ENCODE measurements at regions not wholly inside any gene's neighbourhood (a gene's known extent, or its start where the extent isn't known, plus 50 kb on each side); places are given as distances from the start of the nearest gene placed in this dataset.

GRCh38 chr18:37657493-37657892 lies 91.9 kb upstream of the CELF4 start:
- DNase-seq = no peak

GRCh38 chr18:37654731-37655369 lies 89.3 kb upstream of the CELF4 start:
- DNase-seq = no peak

GRCh38 chr18:37654034-37654433 lies 88.4 kb upstream of the CELF4 start:
- no peak for DNase-seq

- DNase-seq = no peak
These were observed 88.0 kb upstream of the CELF4 start for GRCh38 chr18:37653618-37654017.

- DNase-seq = no peak
These were observed 84.3 kb upstream of the CELF4 start for GRCh38 chr18:37649930-37650329.

GRCh38 chr18:37649416-37649815 lies 83.8 kb upstream of the CELF4 start:
- no peak for DNase-seq

GRCh38 chr18:37641573-37641972 lies 76.0 kb upstream of the CELF4 start:
- DNase-seq = no peak

GRCh38 chr18:37640504-37640903 lies 74.9 kb upstream of the CELF4 start:
- DNase-seq = no peak

GRCh38 chr18:37639846-37640245 lies 74.2 kb upstream of the CELF4 start:
- DNase-seq = no peak

- no peak for DNase-seq
These were observed 71.9 kb upstream of the CELF4 start for GRCh38 chr18:37637478-37637850.

- no peak for DNase-seq
These were observed 71.4 kb upstream of the CELF4 start for GRCh38 chr18:37636831-37637477.

- DNase-seq = no peak
These were observed 68.9 kb upstream of the CELF4 start for GRCh38 chr18:37634516-37634915.

GRCh38 chr18:37631422-37631821 lies 65.8 kb upstream of the CELF4 start:
- DNase-seq = no peak

- DNase-seq = no peak
These were observed 64.7 kb upstream of the CELF4 start for GRCh38 chr18:37630334-37630733.

GRCh38 chr18:37628470-37629220 lies 63.0 kb upstream of the CELF4 start:
- no peak for DNase-seq

- DNase-seq = no peak
These were observed 58.7 kb upstream of the CELF4 start for GRCh38 chr18:37624318-37624717.

- DNase-seq = no peak
These were observed 54.4 kb upstream of the CELF4 start for GRCh38 chr18:37619964-37620363.

GRCh38 chr18:37617623-37618022 lies 52.0 kb upstream of the CELF4 start:
- DNase-seq = no peak
